B cell (primary cell): ENCODE measurements at regions not wholly inside any gene's neighbourhood (a gene's known extent, or its start where the extent isn't known, plus 50 kb on each side); places are given as distances from the start of the nearest gene placed in this dataset.

Experiments
- ATAC-seq: fragments of 200-7000 bp; cut with Tn5 transposase; one replicate; pipeline ENCODE4 v1.10.0; 2021; ENCODE audit warnings: low read depth, mild to moderate bottlenecking, moderate number of reproducible peaks, moderate library complexity
- CTCF ChIA-PET: fragments of 350-600 bp; sonication (Branson Sonifier 250); formaldehyde crosslinking; loops from one replicate; lab custom pipeline; 2021; ENCODE audit warnings: antibody characterized with exemption, inconsistent platforms; lab: Charles Lee
- POLR2A ChIA-PET: fragments of 350-600 bp; sonication (Branson Sonifier 250); formaldehyde crosslinking; loops from one replicate; lab custom pipeline; 2021; ENCODE audit warnings: antibody characterized with exemption; lab: Charles Lee
- DNase-seq: peaks from one replicate; pipeline ENCODE4 v3.0.0; 2013
- H2AFZ ChIP-seq: 2 replicates; pipeline ENCODE4 v1.6.1; 2012; ENCODE audit warnings: mild to moderate bottlenecking, low read depth, low read length; ENCODE audit not compliant: insufficient read depth, poor library complexity, severe bottlenecking
- H3K27ac ChIP-seq, 2 donors: 1 replicate in 1 of 2; 2 replicates in 1 of 2; pipeline ENCODE4 v1.5.1; 2012 to 2013; ENCODE audit warnings: low read length in 2 of 2, mild to moderate bottlenecking in 2 of 2, moderate library complexity in 1 of 2
- H3K27me3 ChIP-seq, 4 experiments: fragments of 200-600 bp in 1 of 4; sonication (generic) in 1 of 4; replicated peaks in 1 of 4; 1 replicate in 2 of 4; 2 replicates in 2 of 4; pipeline versions ENCODE4 v1.6.1 to v1.7.0; 2013 to 2016; ENCODE audit warnings: low read length in 3 of 4, mild to moderate bottlenecking in 2 of 4, mixed read lengths in 1 of 4, moderate library complexity in 1 of 4; ENCODE audit not compliant: insufficient read depth in 4 of 4, control insufficient read depth in 3 of 4; ENCODE audit errors: control extremely low read depth in 1 of 4
- H3K36me3 ChIP-seq, 2 experiments: replicated peaks in 1 of 2; 1 replicate in 1 of 2; 2 replicates in 1 of 2; pipeline versions ENCODE4 v1.6.1 to v1.7.1; 2013; ENCODE audit warnings: low read length in 1 of 2; ENCODE audit not compliant: insufficient read depth in 2 of 2, control insufficient read depth in 1 of 2; ENCODE audit errors: control extremely low read depth in 1 of 2, extremely low read depth in 1 of 2
- H3K4me1 ChIP-seq, 2 donors: fragments of 200-600 bp in 1 of 2; sonication (generic) in 1 of 2; 1 replicate in 1 of 2; 2 replicates in 1 of 2; pipeline versions ENCODE4 v1.5.1 to v1.6.1; 2013 to 2017; ENCODE audit warnings: low read length in 2 of 2; ENCODE audit not compliant: control insufficient read depth in 2 of 2, insufficient read depth in 2 of 2
- H3K4me2 ChIP-seq: replicated peaks from 2 replicates; pipeline ENCODE3; 2012; ENCODE audit warnings: mild to moderate bottlenecking, low read depth, low read length; ENCODE audit not compliant: poor library complexity, severe bottlenecking
- H3K4me3 ChIP-seq, 5 experiments: fragments of 200-600 bp in 1 of 5; sonication (generic) in 1 of 5; 1 replicate in 3 of 5; 2 replicates in 2 of 5; pipeline versions ENCODE4 v1.5.1 to v1.7.0; 2011 to 2016; ENCODE audit warnings: low read length in 4 of 5, mild to moderate bottlenecking in 4 of 5, low read depth in 2 of 5, control low read depth in 1 of 5, moderate library complexity in 1 of 5; ENCODE audit not compliant: insufficient read depth in 1 of 5; ENCODE audit errors: control extremely low read depth in 1 of 5, extremely low read depth in 1 of 5
- H3K79me2 ChIP-seq: fragments of 200-600 bp; sonication (generic); one replicate; pipeline ENCODE4 v1.6.0; 2016; ENCODE audit warnings: low read length; ENCODE audit not compliant: control insufficient read depth, insufficient read depth
- H3K9ac ChIP-seq: fragments of 200-600 bp; sonication (generic); 2 replicates; pipeline ENCODE4 v1.6.1; 2017; ENCODE audit warnings: mild to moderate bottlenecking, low read length, moderate library complexity
- H3K9me3 ChIP-seq, 3 donors: one replicate each; pipeline versions ENCODE4 v1.6.1 to v1.7.1; 2013; ENCODE audit warnings: low read length in 2 of 3; ENCODE audit not compliant: control insufficient read depth in 2 of 3, insufficient read depth in 1 of 3; ENCODE audit errors: control extremely low read depth in 1 of 3
- H4K20me1 ChIP-seq: 2 replicates; pipeline ENCODE4 v1.6.0; 2012; ENCODE audit warnings: mild to moderate bottlenecking, low read length; ENCODE audit not compliant: insufficient read depth, control insufficient read depth, poor library complexity, severe bottlenecking
- H3K27ac Mint-ChIP-seq: one replicate; pipeline ENCODE4 v1.8.0; 2021; ENCODE audit warnings: mixed read lengths
- H3K27me3 Mint-ChIP-seq: one replicate; pipeline ENCODE4 v1.8.0; 2021; ENCODE audit warnings: mixed read lengths
- H3K4me1 Mint-ChIP-seq: one replicate; pipeline ENCODE4 v1.8.0; 2021; ENCODE audit warnings: mixed read lengths
- H3K4me3 Mint-ChIP-seq: one replicate; pipeline ENCODE4 v1.8.0; 2021; ENCODE audit warnings: mixed read lengths
- H3K9me3 Mint-ChIP-seq: one replicate; pipeline ENCODE4 v1.8.0; 2022; ENCODE audit warnings: mixed read lengths; ENCODE audit not compliant: insufficient read depth
- CTCF ChIP-seq: fragments of 200-600 bp; IDR thresholded peaks from one replicate; pipeline ENCODE4 v1.8.0; 2022; ENCODE audit warnings: antibody characterized with exemption, mild to moderate bottlenecking
- EZH2 ChIP-seq: IDR thresholded peaks from 2 replicates; pipeline ENCODE4 v1.6.1; 2012; ENCODE audit warnings: borderline replicate concordance, low read depth, mild to moderate bottlenecking, moderate library complexity, low read length; ENCODE audit not compliant: insufficient read depth, poor library complexity, severe bottlenecking
- WGBS: methylation state at CpG from one replicate; pipeline ENCODE4 v1.1.5; 2013; ENCODE audit warnings: missing lambda C conversion rate; ENCODE audit not compliant: insufficient coverage; 5-methylcytosine and 5-hydroxymethylcytosine counted together
- intact Hi-C: fragments of 100-400 bp; cut with micrococcal nuclease; formaldehyde crosslinking; loops from one replicate; pipeline ENCODE4 v1.10.0; 2022

GRCh38 chr1:244353551-244354091 is 98.1 kb downstream of the ADSS2 start:
- H3K9me3 ChIP-seq: peaks cover 0 to 3% (median 0%) of the 10 kb centered on the region in 3 donors
- no peak overlapping the region for H3K4me2 ChIP-seq
- Mint-ChIP-seq H3K27ac (no peak overlapping the region), H3K27me3 (peaks cover 3% of the 10 kb centered on the region), H3K4me1 (peaks cover 21% of the 10 kb centered on the region), H3K4me3 (no peak overlapping the region), H3K9me3 (no peaks in the 10 kb centered on the region)
- H3K27me3 ChIP-seq: peaks cover 0 to 2% (median 0%) of the 10 kb centered on the region in 4 experiments
- TF ChIP-seq CTCF (no peak), EZH2 (no peak)
- no peak overlapping the region for H3K4me3 ChIP-seq
- DNase-seq: no peak
- ChIA-PET CTCF (interaction anchor here (0.6 kb wide), 1 partner anchor 9 kb away, joined by 3 read pairs; no protein-coding TSS in a partner anchor), POLR2A (no interaction called here)
- H3K9ac ChIP-seq: no peak overlapping the region
- no peaks in the 10 kb centered on the region for H4K20me1 ChIP-seq
- 54% methylated on average over 6 of the region's 7 CpGs for WGBS
- no peaks in the 10 kb centered on the region for H3K79me2 ChIP-seq
- H3K4me1 ChIP-seq: peaks cover 9 to 25% of the 10 kb centered on the region in 2 donors
- no peak overlapping the region for H3K27ac ChIP-seq
- intact Hi-C loops: no loop called here
- H3K36me3 ChIP-seq: no peaks in the 10 kb centered on the region
- no peak overlapping the region for H2AFZ ChIP-seq
- ATAC-seq: no peak

GRCh38 chr1:244354810-244355278 is 96.9 kb downstream of the ADSS2 start:
- Mint-ChIP-seq H3K9me3 (no peaks in the 10 kb centered on the region), H3K27ac (no peak overlapping the region), H3K4me3 (no peak overlapping the region), H3K4me1 (peaks cover 14% of the 10 kb centered on the region), H3K27me3 (peaks cover 3% of the 10 kb centered on the region)
- Histone ChIP-seq H3K27ac (no peak overlapping the region), H3K4me2 (no peak overlapping the region), H3K9me3 (no peaks in the 10 kb centered on the region), H3K4me3 (no peak overlapping the region), H3K79me2 (no peaks in the 10 kb centered on the region), H3K27me3 (no peaks in the 10 kb centered on the region), H3K36me3 (no peaks in the 10 kb centered on the region), H4K20me1 (no peaks in the 10 kb centered on the region), H2AFZ (no peak overlapping the region), H3K4me1 (peaks cover 5 to 19% of the 10 kb centered on the region in 2 donors), H3K9ac (no peak overlapping the region)
- DNase-seq (no peak), ATAC-seq (no peak)
- POLR2A ChIA-PET: no interaction called here
- intact Hi-C loops: no loop called here
- no peak for TF ChIP-seq EZH2
- TF ChIP-seq CTCF: no peak
- no CpG with 5 or more reads among the region's 5 CpGs for WGBS
- CTCF ChIA-PET: no interaction called here
